ENCODE measurements at regions not wholly inside any gene's neighbourhood (a gene's known extent, or its start where the extent isn't known, plus 50 kb on each side); places are given as distances from the start of the nearest gene placed in this dataset.

- ChIA-PET RAD21 (ENCODE audit: unreplicated experiment) (no interaction called here), POLR2A (no interaction called here), SMC1A (ENCODE audit: uncharacterized antibody, unreplicated experiment) (no interaction called here), CTCF (no interaction called here)
- BruUV-seq (replicated peaks): no TSS peak
- H4K20me1 ChIP-seq (ENCODE audit: control insufficient read depth, insufficient read depth): no peaks in the 10 kb centered on the region
- no peak overlapping the region for H2AFZ ChIP-seq (ENCODE audit: control insufficient read depth, low read depth, low read length)
- in situ Hi-C loops (cut with MboI) (no loop called here), intact Hi-C loops (cut with micrococcal nuclease; ENCODE audit: unreplicated experiment) (no loop called here)
- H3K9ac ChIP-seq (ENCODE audit: control insufficient read depth, insufficient read depth, low read length): no peak overlapping the region
- FAIRE-seq: no peak
- H3K79me2 ChIP-seq (ENCODE audit: control insufficient read depth, insufficient read depth, low read length): no peaks in the 10 kb centered on the region
- no peak for ATAC-seq
- H3K9me3 ChIP-seq (replicated peaks; ENCODE audit: control insufficient read depth, insufficient read depth, low read length): no peaks in the 10 kb centered on the region
- no peak overlapping the region for H3K27ac ChIP-seq (ENCODE audit: control insufficient read depth, insufficient read depth)
- WGBS (ENCODE audit: insufficient coverage, insufficient replicate concordance, low lambda C conversion rate, missing lambda C conversion rate): 33% methylated on average over 3 of the region's 3 CpGs
- H3K4me2 ChIP-seq (ENCODE audit: control insufficient read depth, insufficient read depth): no peak overlapping the region
- no peak for DNase-seq (ENCODE audit: low read depth, low spot score)
- H3K36me3 ChIP-seq (ENCODE audit: control insufficient read depth in 2 of 2, insufficient read depth in 2 of 2, low read length in 1 of 2): no peaks in the 10 kb centered on the region
- TF ChIP-seq WRNIP1 (IDR thresholded peaks at IDR 0.05; ENCODE audit: borderline replicate concordance, low read depth, low read length): no peak
- TF ChIP-seq ZNF592 (IDR thresholded peaks at IDR 0.05): no peak
- TF ChIP-seq SRF (IDR thresholded peaks at IDR 0.05; ENCODE audit: low read depth in 2 of 2, low read length in 2 of 2): no peak
- no peak for TF ChIP-seq RCOR1 (conservative IDR thresholded peaks at IDR 0.05; ENCODE audit: low read depth, low read length)
- TF ChIP-seq YBX1 (IDR thresholded peaks at IDR 0.05): no peak
- no peak for TF ChIP-seq HCFC1 (IDR thresholded peaks at IDR 0.05; ENCODE audit: low read length)
- TF ChIP-seq NR2C2 (IDR thresholded peaks at IDR 0.05; ENCODE audit: borderline replicate concordance, control insufficient read depth, insufficient read length, low read depth): no peak
- no peak for TF ChIP-seq NFIC (IDR thresholded peaks at IDR 0.05; ENCODE audit: low read depth, low read length)
- no peak overlapping the region for H3K4me3 ChIP-seq
- H3K4me1 ChIP-seq (ENCODE audit: control insufficient read depth, insufficient read depth, low read length): no peaks in the 10 kb centered on the region
- H3K27me3 ChIP-seq (replicated peaks in 1 of 2; ENCODE audit: control insufficient read depth in 2 of 2, insufficient read depth in 2 of 2, low read length in 1 of 2): no peaks in the 10 kb centered on the region
These were observed 450.1 kb upstream of the MANEA start for GRCh38 chr6:95127261-95127660.

All from GM12878 (cell line).